ENCODE measurements at regions not wholly inside any gene's neighbourhood (a gene's known extent, or its start where the extent isn't known, plus 50 kb on each side); places are given as distances from the start of the nearest gene placed in this dataset.
"Not testable (repeated sequence)": the region's sequence is repeated elsewhere in the genome, so short reads cannot be mapped to it uniquely, and the experiment has no call there.

GRCh38 chr15:99783918-99784619, 50.8 kb upstream of the LYSMD4 start:
- TF ChIP-seq CTCF (IDR thresholded peaks at IDR 0.05 in 4 of 5, conservative IDR thresholded peaks at IDR 0.05 in 1 of 5); POLR2A (IDR thresholded peaks at IDR 0.05): not testable (repeated sequence)

Measured in gastrocnemius medialis (tissue), 4 donors.